ENCODE measurements at regions not wholly inside any gene's neighbourhood (a gene's known extent, or its start where the extent isn't known, plus 50 kb on each side); places are given as distances from the start of the nearest gene placed in this dataset.
"Not testable (repeated sequence)": the region's sequence is repeated elsewhere in the genome, so short reads cannot be mapped to it uniquely, and the experiment has no call there.

DNA sequence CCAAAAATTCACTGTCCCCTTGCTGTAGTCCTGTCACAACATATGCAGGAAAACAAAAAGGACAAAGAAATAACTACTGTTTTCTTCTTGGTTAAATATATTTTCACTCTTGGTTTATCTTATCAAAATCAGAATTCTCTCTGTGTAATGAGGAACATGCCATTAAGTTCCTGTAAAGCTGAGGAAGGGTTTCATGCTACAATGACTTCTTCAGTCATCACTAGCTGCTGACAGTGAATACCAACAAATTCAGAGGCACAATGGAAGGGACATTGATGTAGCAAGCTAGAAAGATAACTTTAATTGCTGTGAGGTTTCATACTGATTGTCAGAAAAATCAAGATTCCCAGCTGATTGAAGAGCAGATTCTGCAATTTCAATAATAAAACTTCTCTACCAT is 782.9 kb upstream of the HTR2C start:
- no peak for DNase-seq (ENCODE audit: low read depth)

DNA sequence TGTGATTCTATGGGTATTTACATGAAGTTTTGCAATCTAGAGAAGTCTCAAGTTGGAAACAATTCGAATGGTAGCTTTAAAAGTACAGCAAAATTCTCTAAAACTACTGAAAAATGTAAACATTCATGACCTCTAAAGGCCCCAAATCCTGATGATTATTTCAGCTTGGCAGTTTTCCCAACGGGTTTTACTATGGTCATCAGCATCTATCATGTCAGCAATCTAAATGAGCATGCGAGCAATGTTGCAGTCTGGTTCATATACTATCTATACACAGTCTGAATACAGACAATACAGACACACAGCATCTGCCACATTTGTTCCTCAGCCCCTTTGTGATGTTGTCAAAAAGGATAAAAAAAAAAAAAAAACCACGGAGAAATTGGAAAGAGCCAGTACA is 790.3 kb upstream of the HTR2C start:
- no peak for DNase-seq (ENCODE audit: low read depth)
- TF ChIP-seq, protein P1, sequence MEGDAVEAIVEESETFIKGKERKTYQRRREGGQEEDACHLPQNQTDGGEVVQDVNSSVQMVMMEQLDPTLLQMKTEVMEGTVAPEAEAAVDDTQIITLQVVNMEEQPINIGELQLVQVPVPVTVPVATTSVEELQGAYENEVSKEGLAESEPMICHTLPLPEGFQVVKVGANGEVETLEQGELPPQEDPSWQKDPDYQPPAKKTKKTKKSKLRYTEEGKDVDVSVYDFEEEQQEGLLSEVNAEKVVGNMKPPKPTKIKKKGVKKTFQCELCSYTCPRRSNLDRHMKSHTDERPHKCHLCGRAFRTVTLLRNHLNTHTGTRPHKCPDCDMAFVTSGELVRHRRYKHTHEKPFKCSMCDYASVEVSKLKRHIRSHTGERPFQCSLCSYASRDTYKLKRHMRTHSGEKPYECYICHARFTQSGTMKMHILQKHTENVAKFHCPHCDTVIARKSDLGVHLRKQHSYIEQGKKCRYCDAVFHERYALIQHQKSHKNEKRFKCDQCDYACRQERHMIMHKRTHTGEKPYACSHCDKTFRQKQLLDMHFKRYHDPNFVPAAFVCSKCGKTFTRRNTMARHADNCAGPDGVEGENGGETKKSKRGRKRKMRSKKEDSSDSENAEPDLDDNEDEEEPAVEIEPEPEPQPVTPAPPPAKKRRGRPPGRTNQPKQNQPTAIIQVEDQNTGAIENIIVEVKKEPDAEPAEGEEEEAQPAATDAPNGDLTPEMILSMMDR (IDR thresholded peaks at IDR 0.05; ENCODE audit: insufficient read depth, low read length), result no peak
- H3K4me3 ChIP-seq (ENCODE audit: low read depth, low read length), result no peak overlapping the region

More for the DNA sequence above, 782.9 kb upstream of the HTR2C start:
- TF ChIP-seq, protein P1 (IDR thresholded peaks at IDR 0.05; ENCODE audit: insufficient read depth, low read length), result no peak
- H3K4me3 ChIP-seq (ENCODE audit: low read depth, low read length), result no peak overlapping the region

DNA sequence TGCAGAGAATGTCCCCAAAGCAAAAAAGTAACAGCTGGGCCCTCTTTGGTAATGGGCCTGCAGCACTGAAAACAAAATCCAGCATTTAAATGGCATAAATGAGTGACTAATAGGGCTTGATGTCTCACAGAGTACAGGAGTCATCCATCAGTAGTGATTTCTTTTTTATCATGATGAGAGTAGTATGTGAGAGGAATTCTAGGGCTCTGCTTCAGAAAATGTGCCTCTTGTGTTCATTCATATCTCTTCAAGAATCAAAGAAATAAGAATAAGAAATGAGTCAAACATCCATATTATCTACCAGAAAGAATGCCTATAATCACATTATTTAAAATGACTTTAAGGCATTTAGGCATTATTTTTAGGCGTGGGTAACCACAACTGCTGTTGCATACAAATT is 792.9 kb upstream of the HTR2C start:
- no peak overlapping the region for H3K4me3 ChIP-seq (ENCODE audit: low read depth, low read length)
- TF ChIP-seq, protein P1 (IDR thresholded peaks at IDR 0.05; ENCODE audit: insufficient read depth, low read length), result no peak
- DNase-seq (ENCODE audit: low read depth), result no peak

DNA sequence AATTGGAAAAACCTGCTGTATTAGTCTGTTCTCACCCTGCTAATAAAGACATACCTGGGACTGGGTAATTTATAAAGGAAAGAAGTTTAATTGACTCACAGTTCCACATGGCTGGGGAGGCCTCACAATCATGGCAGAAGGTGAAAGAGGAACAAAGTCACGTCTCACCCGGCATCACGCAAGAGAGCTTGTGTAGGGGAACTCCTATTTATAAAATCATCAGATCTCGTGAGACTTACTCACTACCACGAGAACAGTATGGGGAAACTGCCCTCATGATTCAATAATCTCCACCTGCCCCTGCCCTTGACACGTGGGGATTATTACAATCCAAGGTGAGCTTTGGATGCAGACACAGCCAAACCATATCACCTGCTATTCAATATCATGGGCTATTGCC is 799.1 kb upstream of the HTR2C start:
- H3K4me3 ChIP-seq (ENCODE audit: low read depth, low read length); DNase-seq (ENCODE audit: low read depth): not testable (repeated sequence)

DNA sequence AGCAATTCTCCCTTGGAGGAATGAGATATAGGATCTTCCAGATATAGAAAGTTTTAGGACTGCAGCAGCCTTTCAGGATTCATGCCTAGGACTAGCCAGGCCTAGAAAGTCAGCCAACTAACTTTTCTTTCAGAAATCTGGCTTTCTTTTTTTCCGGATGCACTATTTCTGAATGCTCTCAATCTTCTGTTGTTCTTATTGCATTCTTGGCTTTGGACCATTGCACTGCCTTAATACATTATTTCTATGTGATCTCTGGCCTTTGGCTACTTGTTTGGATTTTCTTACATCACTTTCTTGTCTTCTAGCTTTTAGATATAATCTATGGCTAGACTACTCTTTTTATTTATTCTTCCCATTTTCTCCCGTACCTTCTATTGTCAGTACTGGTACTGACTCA is 813.1 kb upstream of the HTR2C start:
- no peak overlapping the region for H3K4me3 ChIP-seq (ENCODE audit: low read depth, low read length)
- TF ChIP-seq, protein P1 (IDR thresholded peaks at IDR 0.05; ENCODE audit: insufficient read depth, low read length), result no peak
- no peak for DNase-seq (ENCODE audit: low read depth)

DNA sequence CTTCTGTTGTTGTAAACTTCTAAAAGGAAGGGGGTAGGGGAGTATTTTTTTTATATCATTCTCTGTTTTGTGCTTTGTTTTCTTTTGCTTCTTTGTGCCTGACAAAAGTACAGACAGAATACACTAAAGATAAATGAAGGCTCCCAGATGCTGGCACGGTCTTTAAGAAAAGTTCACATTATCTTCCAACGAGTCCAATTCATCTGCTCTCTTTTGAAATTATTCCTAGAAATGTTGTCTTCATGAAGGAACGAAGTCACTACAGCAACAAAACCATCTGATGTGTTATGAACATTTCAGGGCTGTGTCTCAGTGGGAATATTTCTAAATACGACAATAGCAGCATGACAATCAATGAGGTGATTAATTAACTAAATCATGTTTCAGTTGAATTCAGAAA is 813.8 kb upstream of the HTR2C start:
- TF ChIP-seq, protein P1 (IDR thresholded peaks at IDR 0.05; ENCODE audit: insufficient read depth, low read length), result no peak
- no peak for DNase-seq (ENCODE audit: low read depth)
- H3K4me3 ChIP-seq (ENCODE audit: low read depth, low read length), result no peak overlapping the region

DNA sequence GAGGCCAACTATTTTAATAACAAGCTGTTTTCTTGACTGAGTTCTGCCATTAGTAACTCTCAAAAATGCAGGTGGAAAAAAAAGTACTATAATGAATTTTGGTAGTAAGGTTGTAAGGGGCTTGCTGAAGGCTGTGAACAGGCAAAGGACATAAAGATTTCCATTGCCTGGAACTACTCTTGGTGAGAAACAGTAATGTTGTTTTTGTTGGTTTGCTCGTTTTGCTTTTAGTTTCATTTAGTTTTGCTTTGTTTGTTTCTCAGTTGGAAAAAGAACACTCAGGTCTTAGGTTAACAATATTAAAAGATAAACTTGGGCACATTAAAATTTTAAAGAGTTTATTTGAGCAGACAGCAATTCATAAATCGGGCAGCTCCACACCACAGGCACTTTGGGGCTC is 824.5 kb upstream of the HTR2C start:
- H3K4me3 ChIP-seq (ENCODE audit: low read depth, low read length), result no peak overlapping the region
- no peak for DNase-seq (ENCODE audit: low read depth)
- TF ChIP-seq, protein P1 (IDR thresholded peaks at IDR 0.05; ENCODE audit: insufficient read depth, low read length), result no peak
